Parathyroid adenoma (tissue), 2 donors: ENCODE measurements at regions not wholly inside any gene's neighbourhood (a gene's known extent, or its start where the extent isn't known, plus 50 kb on each side); places are given as distances from the start of the nearest gene placed in this dataset.

ENCODE experiments used
- H2AFZ ChIP-seq: fragments of 300-600 bp; sonication (generic); one replicate; pipeline ENCODE4 v1.7.0; 2017; ENCODE audit warnings: antibody characterized with exemption, mild to moderate bottlenecking
- H3K27ac ChIP-seq: fragments of 300-600 bp; sonication (generic); one replicate; pipeline ENCODE4 v1.7.0; 2017
- H3K27me3 ChIP-seq: fragments of 300-600 bp; sonication (generic); one replicate; pipeline ENCODE4 v1.7.0; 2017; ENCODE audit warnings: low read length; ENCODE audit not compliant: control insufficient read depth, insufficient read depth
- H3K36me3 ChIP-seq: fragments of 300-600 bp; sonication (generic); one replicate; pipeline ENCODE4 v1.7.0; 2017; ENCODE audit warnings: low read length; ENCODE audit not compliant: control insufficient read depth, insufficient read depth
- H3K4me1 ChIP-seq: fragments of 300-600 bp; sonication (generic); one replicate; pipeline ENCODE4 v1.7.0; 2017; ENCODE audit warnings: control low read depth
- H3K4me2 ChIP-seq: fragments of 300-600 bp; sonication (generic); one replicate; pipeline ENCODE4 v1.7.0; 2017; ENCODE audit warnings: low read length
- H3K4me3 ChIP-seq: fragments of 300-600 bp; sonication (generic); one replicate; pipeline ENCODE4 v1.7.0; 2017; ENCODE audit warnings: low read depth, low read length
- H3K79me2 ChIP-seq: fragments of 300-600 bp; sonication (generic); one replicate; pipeline ENCODE4 v1.7.0; 2017; ENCODE audit warnings: control low read depth
- H3K9ac ChIP-seq: fragments of 300-600 bp; sonication (generic); one replicate; pipeline ENCODE4 v1.7.0; 2017; ENCODE audit warnings: mild to moderate bottlenecking
- H3K9me3 ChIP-seq: fragments of 300-600 bp; sonication (generic); one replicate; pipeline ENCODE4 v1.7.0; 2017; ENCODE audit warnings: low read length; ENCODE audit not compliant: control insufficient read depth
- CTCF ChIP-seq: fragments of 300-600 bp; sonication (generic); IDR thresholded peaks from one replicate; pipeline ENCODE4 v1.7.0; 2017; ENCODE audit warnings: antibody characterized with exemption, mild to moderate bottlenecking
- donor health status: primary hyperparathyroidism.

GRCh38 chr20:11132819-11133415 lies 459.1 kb upstream of the JAG1 start:
- H3K27me3 ChIP-seq, result no peaks in the 10 kb centered on the region
- no peaks in the 10 kb centered on the region for H3K79me2 ChIP-seq
- H3K36me3 ChIP-seq, result no peaks in the 10 kb centered on the region
- no peaks in the 10 kb centered on the region for H3K9me3 ChIP-seq
- no peaks in the 10 kb centered on the region for H3K4me1 ChIP-seq
- TF ChIP-seq CTCF, result no peak
- H3K9ac ChIP-seq, result no peak overlapping the region
- H3K4me3 ChIP-seq, result no peak overlapping the region
- no peak overlapping the region for H2AFZ ChIP-seq
- no peak overlapping the region for H3K27ac ChIP-seq
- no peak overlapping the region for H3K4me2 ChIP-seq

GRCh38 chr20:11136691-11137090 lies 462.9 kb upstream of the JAG1 start:
- Histone ChIP-seq H2AFZ (no peak overlapping the region), H3K9me3 (no peaks in the 10 kb centered on the region), H3K27ac (no peak overlapping the region), H3K4me2 (no peak overlapping the region), H3K79me2 (no peaks in the 10 kb centered on the region), H3K4me1 (no peaks in the 10 kb centered on the region), H3K36me3 (no peaks in the 10 kb centered on the region), H3K27me3 (no peaks in the 10 kb centered on the region), H3K9ac (no peak overlapping the region), H3K4me3 (no peak overlapping the region)
- no peak for TF ChIP-seq CTCF

GRCh38 chr20:11137688-11138087 lies 463.9 kb upstream of the JAG1 start:
- Histone ChIP-seq H3K9ac (no peak overlapping the region), H3K4me2 (no peak overlapping the region), H3K9me3 (no peaks in the 10 kb centered on the region), H3K79me2 (no peaks in the 10 kb centered on the region), H3K27me3 (no peaks in the 10 kb centered on the region), H3K36me3 (no peaks in the 10 kb centered on the region), H2AFZ (no peak overlapping the region), H3K27ac (no peak overlapping the region), H3K4me1 (no peaks in the 10 kb centered on the region), H3K4me3 (no peak overlapping the region)
- TF ChIP-seq CTCF, result no peak

- Histone ChIP-seq H3K36me3 (no peaks in the 10 kb centered on the region), H3K9ac (no peak overlapping the region), H3K4me2 (no peak overlapping the region), H3K4me1 (no peaks in the 10 kb centered on the region), H3K27ac (no peak overlapping the region), H3K27me3 (no peaks in the 10 kb centered on the region), H3K9me3 (no peaks in the 10 kb centered on the region), H3K79me2 (no peaks in the 10 kb centered on the region), H3K4me3 (no peak overlapping the region), H2AFZ (no peak overlapping the region)
- TF ChIP-seq CTCF, result no peak
Measured at GRCh38 chr20:11140359-11140758, 466.6 kb upstream of the JAG1 start.

- no peaks in the 10 kb centered on the region for H3K4me1 ChIP-seq
- H3K27me3 ChIP-seq, result no peaks in the 10 kb centered on the region
- no peak for TF ChIP-seq CTCF
- H3K4me2 ChIP-seq, result no peak overlapping the region
- no peaks in the 10 kb centered on the region for H3K9me3 ChIP-seq
- H3K36me3 ChIP-seq, result no peaks in the 10 kb centered on the region
- H3K9ac ChIP-seq, result no peak overlapping the region
- H2AFZ ChIP-seq, result no peak overlapping the region
- no peak overlapping the region for H3K27ac ChIP-seq
- no peak overlapping the region for H3K4me3 ChIP-seq
- H3K79me2 ChIP-seq, result no peaks in the 10 kb centered on the region
Measured at GRCh38 chr20:11143481-11143880, 469.7 kb upstream of the JAG1 start.
